HG03175 (cell line): ENCODE measurements at regions not wholly inside any gene's neighbourhood (a gene's known extent, or its start where the extent isn't known, plus 50 kb on each side); places are given as distances from the start of the nearest gene placed in this dataset.
"Not testable (repeated sequence)": the region's sequence is repeated elsewhere in the genome, so short reads cannot be mapped to it uniquely, and the experiment has no call there.

Source experiments
- ATAC-seq: cut with Tn5 transposase; IDR thresholded peaks from one replicate; pipeline ENCODE4 v1.9.1; 2021; ENCODE audit warnings: mild to moderate bottlenecking, moderate library complexity; ENCODE audit not compliant: unreplicated experiment

DNA sequence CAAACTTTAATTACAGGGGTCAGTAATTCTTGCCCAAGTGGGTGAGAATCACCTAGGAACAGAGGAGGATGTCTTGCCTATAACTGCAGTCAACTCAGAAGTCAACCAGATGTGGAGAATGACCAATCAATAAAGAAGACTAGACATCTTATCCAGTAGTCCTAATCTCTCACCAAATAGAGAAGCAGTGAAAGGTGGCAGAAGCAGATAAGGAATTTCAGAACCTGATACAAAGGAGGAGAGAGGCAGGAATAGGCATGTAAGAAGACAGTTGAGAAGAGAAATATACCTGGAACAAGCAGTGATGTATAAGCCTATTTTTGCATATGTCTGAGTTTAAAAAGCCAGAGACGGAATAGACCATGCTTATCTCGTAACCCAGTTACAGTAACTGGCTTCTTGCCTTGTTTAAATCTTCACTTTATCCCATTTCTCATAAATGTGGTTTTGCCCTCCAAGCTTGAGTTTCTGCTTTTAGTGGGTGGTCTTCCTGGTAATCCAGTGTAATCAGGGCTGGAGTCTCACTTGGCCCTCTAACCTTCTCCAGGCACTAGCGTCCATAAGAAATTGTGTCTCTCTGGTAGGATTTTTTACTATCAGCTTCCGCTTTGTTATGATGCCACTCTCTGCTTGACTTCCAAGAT is 401.0 kb downstream of the SUCLG1 start:
- no peak for ATAC-seq

GRCh38 chr2:84055816-84056215 is 403.3 kb downstream of the SUCLG1 start:
- no peak for ATAC-seq

GRCh38 chr2:84054577-84054976 is 404.5 kb downstream of the SUCLG1 start:
- not testable (repeated sequence) for ATAC-seq

- no peak for ATAC-seq
These were observed 406.2 kb downstream of the SUCLG1 start for GRCh38 chr2:84052913-84053312.

GRCh38 chr2:84052043-84052442 is 407.0 kb downstream of the SUCLG1 start:
- ATAC-seq: no peak

DNA sequence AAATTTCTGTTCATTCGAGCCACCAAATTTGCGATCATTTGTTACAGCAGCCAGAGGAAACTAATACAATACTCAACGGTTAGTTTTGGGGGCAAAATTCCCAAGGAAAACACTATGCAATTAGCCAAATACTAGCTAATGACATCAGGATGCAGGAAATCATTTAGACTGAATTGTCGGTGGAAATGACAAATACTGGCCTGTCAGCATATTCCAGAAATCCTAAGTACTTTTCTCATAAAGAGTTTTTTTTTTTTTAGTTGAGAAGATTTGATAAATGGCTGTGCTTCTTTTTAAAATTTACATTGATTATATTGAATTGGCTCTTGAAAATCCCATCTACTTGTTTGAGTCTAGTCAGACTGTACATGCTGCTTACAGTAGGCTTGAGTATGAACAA is 410.1 kb downstream of the SUCLG1 start:
- ATAC-seq: no peak

- ATAC-seq: no peak
These were observed 417.6 kb downstream of the SUCLG1 start for GRCh38 chr2:84041506-84041905.

DNA sequence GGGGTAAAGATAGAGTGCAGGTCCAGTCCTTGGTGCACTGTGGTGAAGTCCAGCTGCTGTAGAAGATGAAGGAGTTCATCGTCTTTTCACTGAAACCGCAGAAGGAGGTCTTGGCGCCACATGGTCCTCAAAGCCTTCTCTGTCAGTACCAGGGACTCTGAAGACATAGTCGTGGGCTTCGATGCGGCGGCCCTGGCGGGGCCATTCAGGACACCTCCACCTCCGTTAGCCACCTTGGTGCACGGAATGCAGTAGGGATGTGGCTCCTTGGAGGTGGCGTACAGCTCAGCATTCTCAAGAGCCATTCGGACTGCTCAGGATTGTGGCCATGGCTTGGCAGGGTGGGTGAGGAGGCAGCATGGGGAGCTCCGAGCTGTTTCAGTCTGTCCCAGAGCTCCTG is 418.8 kb downstream of the SUCLG1 start:
- no peak for ATAC-seq

DNA sequence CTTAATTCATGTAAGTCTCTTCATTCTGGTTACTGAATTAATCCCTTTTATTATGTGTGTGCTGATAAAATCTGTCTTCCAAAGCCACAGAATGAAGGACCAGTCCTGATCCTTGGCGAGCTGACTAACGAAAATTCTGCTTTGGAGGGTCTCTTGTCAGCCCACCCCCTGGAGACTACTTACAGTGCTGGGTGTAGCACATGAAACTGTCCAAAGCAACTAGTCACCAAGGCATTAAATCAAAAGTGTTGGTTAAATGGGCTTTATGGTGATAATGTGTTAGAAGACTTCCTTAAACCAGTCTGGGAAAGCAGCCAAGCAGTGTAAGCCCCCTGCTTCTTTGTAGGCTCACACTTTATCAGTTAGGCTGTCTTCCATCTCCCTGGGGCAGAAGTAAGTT is 420.2 kb downstream of the SUCLG1 start:
- ATAC-seq: no peak

DNA sequence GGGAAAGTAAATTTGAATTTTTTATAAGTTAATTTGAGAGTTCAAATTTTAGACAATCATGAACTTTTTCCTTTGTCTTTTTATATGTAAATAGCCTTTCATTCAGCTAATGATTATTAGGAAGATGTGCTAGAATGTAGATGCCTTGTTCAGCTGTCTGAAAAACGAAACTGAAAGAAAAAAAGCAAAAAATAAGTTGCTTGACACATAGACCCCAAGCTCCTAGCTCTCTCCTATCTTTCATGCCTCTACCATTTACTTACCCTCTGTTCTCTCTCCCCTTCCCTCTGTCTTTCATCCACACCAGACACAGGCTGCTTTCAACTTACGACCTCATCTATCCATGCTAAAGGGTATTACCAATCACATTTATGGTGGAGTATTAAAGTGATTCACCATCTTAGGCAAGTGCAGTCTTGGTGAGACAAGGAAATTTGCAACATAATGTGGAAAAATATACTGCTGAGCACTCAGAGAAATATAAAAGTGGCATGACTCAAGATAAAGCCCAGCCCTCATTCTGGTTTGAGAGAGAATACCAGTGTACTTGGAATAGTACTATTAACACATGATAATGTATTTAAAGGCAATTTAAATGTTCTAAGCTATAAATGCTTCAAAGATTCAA is 425.6 kb downstream of the SUCLG1 start:
- ATAC-seq: no peak

GRCh38 chr2:84031312-84032050 is 427.6 kb downstream of the SUCLG1 start:
- no peak for ATAC-seq

DNA sequence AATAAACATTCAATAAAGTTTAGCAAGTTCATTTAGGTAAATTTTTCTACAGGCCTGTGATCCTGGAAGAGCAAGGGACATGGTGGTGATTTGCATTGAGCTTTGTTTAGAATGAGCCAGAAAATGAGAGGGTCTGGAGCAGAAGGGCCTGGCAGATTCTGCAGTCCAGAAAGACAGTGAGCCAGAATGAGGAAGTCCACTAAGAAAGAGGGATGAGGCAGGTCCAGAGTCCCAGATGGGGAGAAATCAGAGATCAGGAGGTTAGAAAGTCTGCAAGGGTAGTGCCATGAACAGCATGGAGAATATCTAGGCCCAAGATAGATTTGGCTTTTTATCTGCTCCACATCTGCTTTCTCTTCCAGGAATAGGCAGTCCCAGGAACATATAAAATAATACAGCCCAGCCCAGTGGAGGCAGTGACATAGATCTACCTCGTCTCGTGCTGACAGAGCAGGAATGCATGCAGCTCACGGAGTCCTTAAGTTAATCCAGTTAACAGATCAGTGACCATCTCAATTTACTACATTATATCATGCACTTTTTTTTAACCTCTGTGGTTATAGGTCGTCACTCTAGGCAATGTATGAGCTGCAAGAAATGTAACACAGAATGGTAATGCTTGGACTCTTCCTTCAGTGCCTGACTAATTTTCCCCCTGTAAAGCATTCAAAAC is 429.0 kb downstream of the SUCLG1 start:
- no peak for ATAC-seq

- no peak for ATAC-seq
These were observed 432.3 kb downstream of the SUCLG1 start for GRCh38 chr2:84026818-84027217.

- no peak for ATAC-seq
These were observed 436.2 kb downstream of the SUCLG1 start for GRCh38 chr2:84022810-84023431.

DNA sequence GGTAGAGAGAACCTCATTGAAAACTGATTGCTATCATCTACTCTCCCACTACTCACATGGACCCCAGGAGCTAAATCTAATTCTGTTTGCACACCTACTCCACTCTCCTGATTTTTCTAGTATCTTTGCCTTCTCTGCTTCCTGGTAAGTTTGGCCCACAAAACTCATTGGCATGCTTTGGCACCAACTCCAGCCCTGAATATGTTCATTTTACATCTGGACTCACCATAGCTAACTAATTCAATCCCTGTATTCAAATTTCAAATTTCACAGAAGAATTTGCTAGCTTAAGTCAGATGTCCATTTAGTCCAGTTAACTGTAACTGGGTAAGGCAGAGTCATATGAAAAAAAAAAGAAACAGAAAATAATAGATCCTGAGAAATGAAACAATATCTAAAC is 442.1 kb downstream of the SUCLG1 start:
- no peak for ATAC-seq

DNA sequence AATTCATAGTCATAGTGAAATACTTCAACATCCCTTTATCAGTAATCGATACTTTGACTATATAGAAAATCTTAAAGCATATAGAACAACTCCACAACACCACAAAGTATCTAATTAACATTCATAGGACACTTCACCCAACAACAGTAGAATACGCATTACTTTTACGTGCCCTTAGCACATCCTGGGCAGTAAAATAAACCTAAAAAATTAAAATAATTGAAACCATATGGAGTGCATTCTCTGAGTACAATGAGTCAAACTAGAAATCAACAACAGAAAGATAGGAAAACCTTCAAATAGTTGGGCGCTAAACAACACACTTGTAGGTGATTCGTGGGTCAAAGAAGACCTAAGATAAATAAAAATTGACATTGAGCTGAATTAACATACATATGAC is 442.9 kb downstream of the SUCLG1 start:
- no peak for ATAC-seq

GRCh38 chr2:83997889-83998288 is 461.2 kb downstream of the SUCLG1 start:
- no peak for ATAC-seq

DNA sequence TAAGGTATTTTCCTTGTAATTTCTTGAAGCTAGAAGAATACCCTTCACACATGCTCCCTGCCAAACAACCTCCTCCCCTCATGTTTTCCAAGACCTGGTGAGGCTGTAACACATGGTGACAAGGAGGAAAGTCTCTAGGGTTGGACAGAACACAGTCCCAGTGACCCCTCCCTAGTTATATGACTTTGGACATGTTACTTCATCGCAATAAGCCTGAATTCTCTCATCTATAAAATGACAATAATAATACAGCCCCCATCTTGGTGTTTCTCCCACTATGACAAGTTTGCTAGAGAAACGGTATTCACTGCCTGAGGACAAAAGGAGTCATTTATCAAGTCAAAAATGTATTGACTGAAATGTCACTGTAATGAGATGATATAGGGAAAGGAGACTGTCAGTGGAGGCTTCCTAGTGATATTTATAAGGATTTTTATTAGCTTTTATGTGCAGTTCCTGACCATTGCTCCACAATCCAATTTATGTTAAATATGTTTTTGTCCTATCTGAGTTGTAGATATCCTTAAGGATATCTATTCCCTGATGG is 464.4 kb downstream of the SUCLG1 start:
- ATAC-seq: no peak

DNA sequence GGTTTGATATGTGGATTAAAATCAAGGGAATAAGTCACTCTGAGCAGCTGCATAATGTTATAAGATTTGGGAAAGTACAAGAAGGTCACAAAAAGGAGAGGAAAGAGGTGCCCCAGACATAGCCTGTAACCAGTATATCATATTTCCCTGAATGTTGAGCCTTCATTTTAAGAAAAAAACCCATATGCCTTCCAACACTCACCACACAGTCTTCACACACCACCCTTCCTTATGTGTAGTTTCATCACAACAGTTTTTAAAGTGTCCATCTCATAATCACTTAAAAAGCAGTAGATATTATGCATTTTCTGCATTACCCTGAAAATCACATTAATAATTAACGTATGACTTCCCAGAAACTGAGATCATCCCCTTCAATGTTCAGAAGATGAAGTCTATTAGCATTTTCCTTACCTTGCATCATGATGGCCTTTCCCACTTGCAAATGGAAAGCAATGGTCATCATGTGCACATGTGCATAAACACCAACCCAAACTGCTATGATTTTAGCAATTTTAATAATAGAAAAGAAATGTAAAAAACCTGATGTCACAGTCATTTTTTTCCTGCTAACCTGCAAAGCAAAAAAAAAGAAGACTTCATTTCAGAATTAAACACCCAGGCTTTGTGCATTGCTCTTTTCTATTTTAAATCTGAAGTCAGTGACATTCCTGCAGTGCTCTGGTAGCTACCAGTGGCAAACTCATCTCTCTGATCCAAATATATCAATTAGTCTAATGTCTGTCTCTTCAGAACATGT is 465.0 kb downstream of the SUCLG1 start:
- no peak for ATAC-seq

GRCh38 chr2:83991992-83992391 is 467.1 kb downstream of the SUCLG1 start:
- ATAC-seq: no peak
